GM19238 (cell line): ENCODE measurements at regions not wholly inside any gene's neighbourhood (a gene's known extent, or its start where the extent isn't known, plus 50 kb on each side); places are given as distances from the start of the nearest gene placed in this dataset.

Source experiments
- DNase-seq: peaks from one replicate; pipeline ENCODE4 v3.0.0; 2011; ENCODE audit warnings: low spot score; ENCODE audit not compliant: insufficient read length

DNA sequence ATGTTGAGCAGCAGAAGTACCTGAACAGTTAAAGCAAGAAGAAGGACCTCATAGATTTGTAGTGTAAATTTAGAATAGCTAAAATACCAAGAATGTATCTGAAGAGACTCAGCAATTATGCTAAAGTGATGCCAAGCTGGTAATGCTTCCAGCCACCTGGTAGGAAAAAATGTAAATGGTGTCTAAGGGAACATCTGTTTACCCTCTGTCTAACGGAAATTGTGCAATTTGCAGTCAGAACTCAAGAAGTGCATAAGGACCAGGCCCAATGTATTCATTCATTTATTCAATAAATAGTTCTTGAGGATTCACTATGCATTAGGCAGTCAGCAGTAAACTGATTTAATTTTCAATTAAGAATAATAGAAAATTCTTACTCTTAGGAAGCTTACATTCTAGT, 116.0 kb upstream of the ADGRL4 start:
- no peak for DNase-seq

DNA sequence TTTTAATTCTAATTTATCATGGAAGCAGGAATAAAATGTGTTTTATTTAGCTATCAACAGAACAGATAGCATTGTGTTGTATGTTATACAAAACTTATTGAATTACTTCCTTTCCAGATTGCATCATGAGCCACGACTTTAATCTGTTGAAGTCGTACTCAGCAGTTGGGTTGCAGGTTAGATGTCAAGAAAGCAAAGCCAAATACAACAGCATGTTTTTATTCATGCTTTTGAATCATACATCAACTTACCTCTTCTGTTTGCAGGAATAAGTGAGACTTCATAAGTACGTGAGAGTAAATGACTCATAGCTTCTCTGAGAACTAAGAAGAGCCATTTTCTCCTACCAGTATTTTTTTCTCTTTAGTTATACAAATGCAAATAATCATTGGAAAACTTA, 110.8 kb upstream of the ADGRL4 start:
- no peak for DNase-seq

DNA sequence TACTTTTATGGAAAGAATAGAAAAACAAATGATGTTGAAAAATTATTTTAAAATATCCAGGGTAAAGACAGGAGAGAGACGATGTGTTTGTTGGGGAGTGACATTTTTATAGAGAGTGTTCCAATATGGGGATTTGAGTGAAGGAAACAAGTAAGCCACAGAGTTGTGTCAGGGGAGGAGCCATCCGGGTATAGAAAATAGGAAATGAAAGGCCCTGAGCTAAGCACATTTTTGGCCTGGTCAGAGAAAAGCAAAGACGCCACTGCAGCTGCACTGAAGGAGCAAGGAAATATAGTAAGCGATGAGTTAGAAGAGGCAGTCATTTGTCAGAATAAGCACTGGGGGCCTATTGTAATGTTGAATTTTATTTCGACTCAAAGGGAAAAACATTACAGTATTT, 107.3 kb upstream of the ADGRL4 start:
- DNase-seq = no peak

- no peak for DNase-seq
These were observed 104.2 kb upstream of the ADGRL4 start for GRCh38 chr1:79110749-79111148.

- DNase-seq = no peak
These were observed 102.9 kb upstream of the ADGRL4 start for GRCh38 chr1:79109445-79109844.

DNA sequence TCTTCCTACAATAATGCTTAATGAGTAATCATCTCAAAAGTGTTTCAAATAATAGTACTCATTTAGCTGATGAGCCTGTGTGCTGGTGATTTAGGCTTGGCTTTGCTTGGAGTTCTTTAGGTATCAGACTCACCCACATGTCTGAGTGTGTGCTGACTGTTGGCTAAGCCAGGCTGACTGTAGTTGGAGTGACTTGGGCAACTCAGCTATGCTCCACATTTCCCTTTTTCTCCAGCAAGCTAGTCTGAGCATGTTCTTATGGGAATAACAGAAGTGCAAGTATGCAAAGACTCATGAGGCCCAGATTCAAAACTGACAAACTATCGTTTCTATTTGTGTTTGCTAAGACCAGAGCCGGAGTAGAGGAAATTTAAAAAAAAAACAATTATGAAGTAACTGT, 99.0 kb upstream of the ADGRL4 start:
- DNase-seq = no peak

DNA sequence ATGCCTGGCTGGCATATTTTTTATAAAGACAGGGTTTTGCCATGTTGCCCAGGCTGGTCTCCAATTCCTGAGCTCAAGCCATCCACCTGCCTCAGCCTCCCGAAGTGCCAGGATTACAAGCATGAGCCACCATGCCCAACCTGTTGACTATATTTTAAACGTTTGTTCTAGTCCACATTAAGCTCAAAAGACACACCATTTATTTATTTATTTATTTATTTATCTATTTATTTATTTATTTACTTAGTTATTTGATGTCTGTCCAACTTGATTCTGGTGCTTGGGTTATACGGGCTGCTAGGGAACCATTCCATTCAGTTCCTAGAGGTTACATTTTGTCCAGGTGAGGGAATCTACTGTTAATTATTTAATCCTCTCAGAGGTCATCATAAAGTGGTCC, 98.1 kb upstream of the ADGRL4 start:
- DNase-seq = no peak

- DNase-seq = no peak
These were observed 93.9 kb upstream of the ADGRL4 start for GRCh38 chr1:79100385-79100784.

GRCh38 chr1:79090985-79091384, 84.5 kb upstream of the ADGRL4 start:
- DNase-seq = no peak

DNA sequence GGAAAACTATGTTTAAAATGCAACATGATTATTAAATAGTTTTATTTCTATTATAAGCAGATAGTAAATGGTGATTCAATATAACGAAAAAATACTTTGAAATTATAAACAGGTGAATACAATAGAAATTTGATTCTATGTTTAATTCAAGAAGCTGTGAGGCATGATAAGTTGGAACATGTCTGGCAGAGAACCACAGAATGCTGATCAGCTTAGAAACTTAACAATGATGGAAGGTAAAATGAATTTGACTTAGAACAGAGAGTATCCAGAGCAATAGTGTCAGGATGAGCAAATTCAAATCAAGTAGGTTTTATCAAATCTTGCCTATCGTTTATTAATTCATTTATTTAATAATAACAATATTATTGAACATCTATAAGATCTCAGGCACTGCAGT, 83.4 kb upstream of the ADGRL4 start:
- no peak for DNase-seq

DNA sequence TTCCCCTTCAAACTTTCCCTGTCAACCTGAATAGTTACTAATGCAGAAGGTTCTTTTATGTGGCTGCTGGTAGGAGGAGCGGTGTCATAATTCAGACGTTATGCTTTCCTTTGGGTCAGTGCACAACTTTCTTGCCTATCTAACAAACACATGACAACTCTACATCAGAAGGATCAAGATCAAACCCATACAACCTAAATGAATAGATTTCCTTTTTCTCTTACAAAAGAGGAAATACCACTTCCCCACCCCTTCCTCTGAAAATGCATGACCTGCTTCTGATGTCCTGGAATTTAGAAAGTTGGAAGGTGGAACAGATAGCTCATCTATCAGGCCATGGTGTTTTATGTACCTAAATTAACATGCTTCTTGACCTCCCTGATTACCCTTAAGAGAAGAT, 75.7 kb upstream of the ADGRL4 start:
- DNase-seq = no peak

DNA sequence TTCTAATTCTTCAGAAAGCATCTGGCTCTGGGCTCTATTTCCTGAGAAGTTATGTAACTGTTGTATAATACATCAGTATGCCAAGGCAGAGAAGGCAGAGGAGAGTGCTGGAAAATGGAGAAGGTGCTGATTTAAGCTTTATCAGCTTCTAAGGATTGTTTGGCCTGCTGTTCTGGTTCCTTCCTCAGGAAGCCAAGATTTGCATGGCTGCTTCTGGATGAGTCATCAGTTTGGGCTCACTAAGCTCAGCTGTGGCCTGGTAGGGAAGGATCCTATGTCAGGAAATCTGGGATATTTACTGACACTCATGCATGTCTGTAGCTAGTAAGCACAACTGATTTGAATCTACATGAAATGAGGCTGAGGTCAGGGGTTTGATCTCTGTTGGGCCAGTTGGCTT, 73.2 kb upstream of the ADGRL4 start:
- no peak for DNase-seq

DNA sequence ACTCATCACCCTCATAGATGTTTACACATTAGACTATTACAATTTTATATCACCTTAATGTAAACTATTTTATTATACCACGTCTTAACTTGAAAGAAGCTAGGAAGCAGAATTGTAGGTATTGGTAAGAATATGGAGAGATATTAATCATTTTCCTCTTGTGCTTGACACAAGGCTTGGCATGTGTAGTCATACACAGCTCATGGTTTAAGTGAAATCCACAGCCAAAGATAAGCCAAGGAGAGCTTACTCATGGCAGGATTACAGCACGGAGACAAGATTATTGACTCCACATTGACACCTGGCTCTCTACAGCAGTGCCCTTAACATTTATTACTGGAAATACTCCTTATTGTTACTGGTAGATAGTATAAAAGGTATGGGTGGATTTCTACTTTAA, 68.4 kb upstream of the ADGRL4 start:
- no peak for DNase-seq

- no peak for DNase-seq
These were observed 63.3 kb upstream of the ADGRL4 start for GRCh38 chr1:79069828-79070227.

- no peak for DNase-seq
These were observed 52.8 kb upstream of the ADGRL4 start for GRCh38 chr1:79059341-79059740.
